ENCODE measurements at regions not wholly inside any gene's neighbourhood (a gene's known extent, or its start where the extent isn't known, plus 50 kb on each side); places are given as distances from the start of the nearest gene placed in this dataset.
"Not testable (repeated sequence)": the region's sequence is repeated elsewhere in the genome, so short reads cannot be mapped to it uniquely, and the experiment has no call there.

GRCh38 chr19:56894626-56895025 is 54.1 kb upstream of the PEG3 start:
- DNase-seq (ENCODE audit: low read depth in 4 of 4, low spot score in 2 of 4) = no peak

DNA sequence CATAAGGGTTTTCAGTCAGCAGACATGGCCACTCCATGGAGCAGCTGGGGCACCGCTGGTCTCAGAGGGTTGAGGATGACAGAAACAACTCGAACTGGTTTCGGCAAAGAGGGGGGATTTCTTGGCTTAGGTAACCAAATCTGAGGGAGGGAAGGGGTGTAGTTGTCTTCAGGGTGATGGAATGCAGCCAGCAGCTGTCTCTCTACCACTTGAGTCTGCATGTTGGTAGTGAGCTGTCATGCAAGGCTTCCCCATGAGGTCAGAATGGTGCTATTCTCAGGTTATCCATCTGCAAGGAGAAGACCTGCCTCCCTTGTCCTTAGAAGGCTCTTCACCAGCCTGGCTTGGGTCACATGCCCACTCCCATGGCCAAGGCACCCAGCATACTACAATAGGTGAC is 55.6 kb upstream of the PEG3 start:
- no peak for DNase-seq (ENCODE audit: low read depth in 4 of 4, low spot score in 2 of 4)

DNA sequence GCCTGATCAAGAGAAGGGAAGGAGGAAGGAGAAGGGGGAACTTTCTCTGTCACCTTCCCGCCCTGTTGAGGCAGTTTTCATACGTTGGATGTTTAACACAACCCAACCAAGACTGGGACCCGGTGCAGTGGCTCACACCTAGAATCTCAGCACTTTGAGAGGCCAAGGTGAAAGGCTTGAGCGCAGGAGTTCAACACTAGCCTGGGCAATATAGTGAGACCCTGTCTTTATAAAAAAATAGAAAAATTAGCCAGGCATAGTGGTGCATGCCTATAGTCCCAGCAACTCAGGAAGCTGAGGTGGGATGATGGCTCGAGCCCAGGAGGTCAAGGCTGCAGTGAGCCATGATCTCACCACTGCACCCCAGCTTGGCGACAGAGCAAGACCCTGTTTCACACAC is 59.4 kb upstream of the PEG3 start:
- DNase-seq (ENCODE audit: low read depth in 4 of 4, low spot score in 2 of 4) = no peak

- peak in 1 of 4 donors; percentile 18 for DNase-seq (ENCODE audit: low read depth in 4 of 4, low spot score in 2 of 4)
Measured at GRCh38 chr19:56900573-56901097, 60.1 kb upstream of the PEG3 start.

DNA sequence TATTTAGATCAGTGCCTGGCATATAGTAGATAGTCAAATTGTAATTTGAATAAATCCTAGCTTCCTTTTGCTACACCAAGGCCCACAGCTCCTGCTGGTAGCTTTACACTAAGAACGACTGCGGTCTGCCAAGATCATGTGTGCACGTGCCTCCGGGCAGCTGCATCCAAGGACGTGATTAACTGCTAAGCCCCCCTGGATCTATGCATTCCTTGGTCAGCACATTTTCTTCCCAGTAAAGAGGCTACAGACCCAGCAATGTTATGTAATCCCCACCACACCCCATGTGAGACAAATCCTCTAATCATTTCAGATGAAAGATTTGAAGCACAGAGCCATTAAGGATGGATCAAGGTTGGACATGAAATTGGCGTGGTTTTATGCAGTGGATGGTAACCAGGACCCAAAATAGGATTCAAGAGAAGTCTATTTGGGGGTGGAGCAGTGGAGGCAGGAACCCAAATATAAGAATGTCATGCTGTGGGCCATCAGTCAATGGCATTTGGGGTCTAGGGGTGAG is 65.2 kb upstream of the PEG3 start:
- no peak for DNase-seq (ENCODE audit: low read depth in 4 of 4, low spot score in 2 of 4)

- no peak for DNase-seq (ENCODE audit: low read depth in 4 of 4, low spot score in 2 of 4)
Measured at GRCh38 chr19:56912401-56913112, 72.0 kb upstream of the PEG3 start.

- DNase-seq (ENCODE audit: low read depth in 4 of 4, low spot score in 2 of 4) = not testable (repeated sequence)
Measured at GRCh38 chr19:56913113-56913455, 72.6 kb upstream of the PEG3 start.

DNA sequence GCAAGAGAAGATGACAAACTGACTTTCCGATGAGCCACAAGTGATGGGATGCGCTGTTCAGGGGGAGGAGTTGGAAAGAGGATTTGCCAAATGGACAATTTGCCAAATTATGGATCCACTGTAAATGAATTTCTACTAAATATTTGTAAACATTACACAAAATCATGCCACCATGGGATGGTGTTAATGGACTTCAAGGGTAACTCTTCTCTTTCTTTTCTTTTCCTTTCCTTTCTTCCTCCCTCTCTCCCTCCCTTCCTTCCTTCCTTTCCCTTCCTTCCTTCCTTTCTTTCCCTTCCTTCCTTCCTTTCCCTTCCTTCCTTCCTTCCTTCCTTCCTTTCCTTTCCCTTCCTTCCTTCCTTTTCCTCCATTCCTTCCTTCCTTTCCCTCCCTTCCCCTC is 76.0 kb upstream of the PEG3 start:
- DNase-seq (ENCODE audit: low read depth in 4 of 4, low spot score in 2 of 4) = no peak

DNA sequence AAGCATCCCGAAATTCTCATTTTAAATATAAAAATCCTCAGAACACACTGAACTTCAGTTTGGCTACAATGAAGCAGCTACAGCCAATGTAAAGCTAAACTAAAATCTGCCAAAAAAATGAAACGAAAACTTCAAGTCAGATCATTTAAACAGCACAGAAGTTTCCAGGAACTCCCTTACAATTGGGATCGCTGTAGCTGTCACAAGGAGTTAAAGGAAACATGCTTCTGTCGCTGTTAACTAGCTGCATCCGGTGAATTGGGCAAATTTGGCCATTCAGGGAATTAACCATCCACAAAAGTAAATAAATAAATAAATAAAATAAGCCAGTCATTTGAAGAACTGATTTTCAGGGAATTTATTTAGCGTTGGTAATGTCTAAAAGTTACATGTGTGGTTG is 77.0 kb upstream of the PEG3 start:
- DNase-seq (ENCODE audit: low read depth in 4 of 4, low spot score in 2 of 4) = no peak

GRCh38 chr19:56917998-56918397 is 77.5 kb upstream of the PEG3 start:
- no peak for DNase-seq (ENCODE audit: low read depth in 4 of 4, low spot score in 2 of 4)

DNA sequence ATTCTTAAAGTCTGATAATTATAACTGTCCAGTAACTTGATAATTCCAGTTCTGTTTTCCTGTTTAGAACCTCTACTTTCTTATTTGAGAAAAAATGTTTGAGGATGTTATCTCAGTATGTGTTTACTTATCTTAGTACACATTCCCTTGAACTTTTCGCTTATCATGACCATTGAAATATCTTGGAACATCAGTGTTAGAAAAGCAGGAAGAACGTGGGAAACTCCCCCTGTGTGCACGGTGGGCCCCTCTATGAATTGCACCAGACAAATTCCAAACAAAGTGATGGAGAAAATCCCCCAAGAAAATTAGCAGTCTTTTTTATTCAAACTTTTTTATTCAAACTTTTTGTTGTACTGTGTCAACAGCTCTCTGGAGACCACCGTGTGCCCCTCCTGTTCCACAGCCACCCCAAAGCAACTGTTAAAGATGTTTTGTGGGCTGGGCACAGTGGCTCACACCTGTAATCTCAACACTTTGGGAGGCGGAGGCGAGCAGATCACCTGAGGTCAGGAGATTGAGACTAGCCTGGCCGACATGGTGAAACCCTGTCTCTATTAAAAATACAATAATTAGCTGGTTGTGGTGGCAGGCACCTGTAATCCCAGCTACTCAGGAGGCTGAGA is 78.3 kb upstream of the PEG3 start:
- DNase-seq (ENCODE audit: low read depth in 4 of 4, low spot score in 2 of 4) = no peak

- DNase-seq (ENCODE audit: low read depth in 4 of 4, low spot score in 2 of 4) = no peak
Measured at GRCh38 chr19:56919308-56919995, 78.9 kb upstream of the PEG3 start.

DNA sequence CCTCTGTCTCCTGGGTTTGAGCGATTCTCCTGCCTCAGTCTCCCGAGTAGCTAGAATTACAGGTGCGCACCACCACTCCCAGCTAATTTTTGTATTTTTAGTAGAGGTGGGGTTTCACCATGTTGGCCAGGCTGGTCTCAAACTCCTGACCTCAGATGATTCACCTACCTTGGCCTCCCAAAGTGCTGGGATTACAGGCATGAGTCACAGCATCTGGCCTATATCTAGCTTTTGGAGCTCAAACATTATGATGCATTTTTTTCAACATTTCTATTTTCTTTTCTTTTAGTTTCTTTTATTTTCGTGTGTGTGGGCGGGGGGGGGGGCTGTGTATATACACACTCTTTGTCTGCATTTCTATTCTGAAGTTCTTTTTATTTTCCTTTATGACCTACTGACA is 85.6 kb upstream of the PEG3 start:
- DNase-seq (ENCODE audit: low read depth in 4 of 4, low spot score in 2 of 4) = not testable (repeated sequence)

DNA sequence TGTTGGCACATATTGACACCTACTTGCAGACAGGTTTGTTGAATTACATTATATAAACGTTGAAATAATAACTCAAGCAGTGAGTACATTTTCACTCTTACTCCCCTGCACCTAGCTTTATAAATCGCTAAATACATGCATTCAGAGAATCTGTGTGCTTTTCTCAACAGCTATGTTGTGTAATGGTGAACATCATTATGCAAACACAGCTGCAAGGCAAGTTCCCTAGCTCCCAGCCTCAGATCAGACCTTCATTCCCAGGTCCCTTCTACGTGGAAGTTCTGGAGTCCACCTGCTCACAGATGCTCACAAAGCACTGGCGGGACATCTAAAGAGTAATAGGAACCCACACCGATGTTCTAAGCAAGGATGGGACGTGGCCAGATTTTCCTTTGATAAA is 86.8 kb upstream of the PEG3 start:
- no peak for DNase-seq (ENCODE audit: low read depth in 4 of 4, low spot score in 2 of 4)

- no peak for DNase-seq (ENCODE audit: low read depth in 4 of 4, low spot score in 2 of 4)
Measured at GRCh38 chr19:56927791-56928207, 87.3 kb upstream of the PEG3 start.

GRCh38 chr19:56930647-56931535 is 90.4 kb upstream of the PEG3 start:
- DNase-seq (ENCODE audit: low read depth in 4 of 4, low spot score in 2 of 4) = no peak

DNA sequence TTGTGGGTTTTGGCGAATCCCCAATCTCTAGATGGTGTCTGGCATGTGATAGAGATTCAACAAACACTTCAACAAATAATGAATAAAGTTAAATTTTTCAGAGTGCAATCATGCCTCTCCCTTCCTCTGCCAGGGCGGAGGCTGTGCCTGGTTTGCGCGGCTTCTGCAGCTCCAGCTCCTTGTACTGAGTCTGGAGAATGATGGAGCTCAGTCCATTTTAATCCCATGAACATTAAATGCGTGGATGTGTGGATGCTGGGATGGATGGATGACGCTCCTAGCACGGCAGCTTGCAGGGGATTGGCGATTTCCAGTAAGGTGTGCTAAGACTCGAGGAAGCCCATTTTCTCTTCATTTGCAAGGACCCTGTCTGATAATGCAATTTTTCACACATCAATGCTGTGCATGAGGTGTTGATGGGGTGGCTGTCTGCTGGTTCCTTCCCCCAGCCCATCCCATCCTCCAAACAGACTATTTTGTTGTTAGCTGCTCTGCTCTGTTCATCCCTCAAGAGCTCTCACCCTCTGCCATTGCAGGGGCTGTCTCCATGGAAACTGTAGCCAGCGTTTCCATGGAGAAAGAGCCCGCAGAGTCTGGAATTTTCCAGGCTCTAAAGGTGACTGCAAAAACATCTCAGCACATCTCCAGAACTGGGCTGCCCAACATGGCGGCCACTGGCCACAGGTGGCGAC is 92.6 kb upstream of the PEG3 start:
- no peak for DNase-seq (ENCODE audit: low read depth in 4 of 4, low spot score in 2 of 4)

DNA sequence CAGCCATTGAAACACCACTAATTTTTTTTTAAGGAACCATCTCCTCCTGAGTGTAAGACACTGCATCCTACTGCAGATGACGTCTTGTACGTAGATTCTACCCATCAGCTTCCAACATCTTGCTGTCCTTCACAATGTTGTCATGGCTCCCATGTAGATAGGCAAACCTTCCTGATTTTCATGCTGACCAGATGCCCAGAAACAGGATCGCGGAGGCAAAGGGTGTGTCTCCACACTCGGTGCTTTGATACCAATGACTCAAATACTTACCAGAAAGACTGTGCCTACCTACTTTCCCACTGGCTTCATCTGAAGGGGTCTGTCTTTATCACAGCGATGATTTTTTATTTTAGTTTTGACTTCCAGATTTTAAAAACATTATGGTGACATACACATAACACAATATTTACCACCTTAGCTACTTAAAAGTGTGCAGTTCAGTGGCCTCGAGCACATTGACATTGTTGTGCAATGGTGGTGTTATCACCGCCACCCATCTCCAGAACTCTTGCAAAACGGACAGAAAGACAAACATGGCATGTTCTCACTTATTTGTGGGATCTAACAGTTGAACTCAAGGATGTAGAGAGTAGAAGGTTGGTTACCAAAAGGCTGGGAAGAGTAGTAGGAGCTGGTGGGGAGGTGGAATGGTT is 94.0 kb upstream of the PEG3 start:
- no peak for DNase-seq (ENCODE audit: low read depth in 4 of 4, low spot score in 2 of 4)

- no peak for DNase-seq (ENCODE audit: low read depth in 4 of 4, low spot score in 2 of 4)
Measured at GRCh38 chr19:56939951-56940350, 99.4 kb upstream of the PEG3 start.

DNA sequence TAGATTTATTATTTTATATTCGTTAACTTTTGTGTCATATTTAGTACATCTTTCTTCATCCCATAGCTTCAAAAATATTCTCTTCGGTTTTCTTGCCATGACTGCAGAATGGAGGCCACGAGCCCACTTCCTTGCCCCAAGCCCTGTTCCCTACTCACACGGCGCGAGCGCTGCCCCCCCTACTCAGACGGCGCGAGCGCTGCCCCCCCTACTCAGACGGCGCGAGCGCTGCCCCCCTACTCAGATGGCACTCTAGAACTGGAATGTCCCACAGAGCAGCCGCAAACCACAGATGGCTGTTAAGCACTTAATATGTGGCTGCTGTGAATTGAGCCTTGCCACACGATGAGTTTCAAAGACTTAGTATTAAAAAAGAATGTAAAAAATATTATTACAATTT is 102.2 kb upstream of the PEG3 start:
- no peak for DNase-seq (ENCODE audit: low read depth in 4 of 4, low spot score in 2 of 4)
